HS-27A (cell line): ENCODE measurements at regions not wholly inside any gene's neighbourhood (a gene's known extent, or its start where the extent isn't known, plus 50 kb on each side); places are given as distances from the start of the nearest gene placed in this dataset.
"Not testable (repeated sequence)": the region's sequence is repeated elsewhere in the genome, so short reads cannot be mapped to it uniquely, and the experiment has no call there.

Source experiments
- DNase-seq: peaks from one replicate; pipeline ENCODE4 v3.0.0-alpha.2; 2012; ENCODE audit warnings: low read depth, missing footprints

GRCh38 chr17:70375406-70375805, 206.1 kb downstream of the KCNJ2 start:
- no peak for DNase-seq

- no peak for DNase-seq
Measured at GRCh38 chr17:70375813-70376770, 206.8 kb downstream of the KCNJ2 start.

GRCh38 chr17:70377654-70378053, 208.3 kb downstream of the KCNJ2 start:
- no peak for DNase-seq

GRCh38 chr17:70378076-70378475, 208.7 kb downstream of the KCNJ2 start:
- no peak for DNase-seq

- no peak for DNase-seq
Measured at GRCh38 chr17:70379945-70380344, 210.6 kb downstream of the KCNJ2 start.

- not testable (repeated sequence) for DNase-seq
Measured at GRCh38 chr17:70381916-70382315, 212.6 kb downstream of the KCNJ2 start.

- DNase-seq, result no peak
Measured at GRCh38 chr17:70388326-70388725, 219.0 kb downstream of the KCNJ2 start.

- not testable (repeated sequence) for DNase-seq
Measured at GRCh38 chr17:70389232-70389757, 220.0 kb downstream of the KCNJ2 start.

- no peak for DNase-seq
Measured at GRCh38 chr17:70390049-70390448, 220.7 kb downstream of the KCNJ2 start.

GRCh38 chr17:70394473-70395232, 225.3 kb downstream of the KCNJ2 start:
- no peak for DNase-seq

- peak; percentile 60 for DNase-seq
Measured at GRCh38 chr17:70405492-70406220, 236.3 kb downstream of the KCNJ2 start.

GRCh38 chr17:70407506-70407905, 238.2 kb downstream of the KCNJ2 start:
- no peak for DNase-seq

GRCh38 chr17:70408768-70409167, 239.4 kb downstream of the KCNJ2 start:
- no peak for DNase-seq

GRCh38 chr17:70414300-70414699, 245.0 kb downstream of the KCNJ2 start:
- DNase-seq, result no peak

GRCh38 chr17:70420861-70421445, 251.6 kb downstream of the KCNJ2 start:
- no peak for DNase-seq

- DNase-seq, result no peak
Measured at GRCh38 chr17:70422862-70423261, 253.5 kb downstream of the KCNJ2 start.

- DNase-seq, result no peak
Measured at GRCh38 chr17:70423562-70423961, 254.2 kb downstream of the KCNJ2 start.

GRCh38 chr17:70426752-70427151, 257.4 kb downstream of the KCNJ2 start:
- no peak for DNase-seq

- DNase-seq, result no peak
Measured at GRCh38 chr17:70434536-70435490, 265.5 kb downstream of the KCNJ2 start.

GRCh38 chr17:70437656-70438055, 268.3 kb downstream of the KCNJ2 start:
- no peak for DNase-seq
